HL-60 (cell line): ENCODE measurements at regions not wholly inside any gene's neighbourhood (a gene's known extent, or its start where the extent isn't known, plus 50 kb on each side); places are given as distances from the start of the nearest gene placed in this dataset.

Experiments
- DNase-seq, 2 experiments: peaks; one replicate each; pipeline ENCODE4 v3.0.0-alpha.2; 2010 to 2020; ENCODE audit warnings: low read depth in 1 of 2, low spot score in 1 of 2
- H3K27ac ChIP-seq: fragments of 250-450 bp; sonication (Bioruptor Pico); replicated peaks from 2 replicates; pipeline ENCODE4 v1.5.1; 2020; ENCODE audit warnings: mild to moderate bottlenecking, moderate library complexity
- H3K27me3 ChIP-seq: fragments of 250-450 bp; sonication (Bioruptor Pico); 2 replicates; pipeline ENCODE4 v1.5.1; 2021; ENCODE audit warnings: mild to moderate bottlenecking, moderate library complexity; ENCODE audit not compliant: insufficient read depth, poor library complexity, severe bottlenecking
- H3K4me3 ChIP-seq: replicated peaks from 2 replicates; pipeline ENCODE4 v1.5.1; 2011; ENCODE audit warnings: mild to moderate bottlenecking, control low read depth, low read length; ENCODE audit not compliant: insufficient read depth
- GABPA ChIP-seq: IDR thresholded peaks from 2 replicates; pipeline ENCODE4 v1.6.1; 2012; ENCODE audit warnings: low read depth
- POLR2AphosphoS5 ChIP-seq: IDR thresholded peaks from 2 replicates; pipeline ENCODE4 v1.6.1; 2012; ENCODE audit warnings: low read depth
- REST ChIP-seq: IDR thresholded peaks from 2 replicates; pipeline ENCODE4 v1.6.1; 2012; ENCODE audit warnings: low read depth; ENCODE audit not compliant: insufficient replicate concordance
- SPI1 ChIP-seq: IDR thresholded peaks from 2 replicates; pipeline ENCODE4 v1.6.1; 2012; ENCODE audit warnings: low read depth, mild to moderate bottlenecking, borderline replicate concordance
- TF ChIP-seq, protein P1 (sequence below): IDR thresholded peaks from one replicate; pipeline ENCODE4 v1.5.1; 2011; ENCODE audit warnings: low read length, control low read depth, inconsistent platforms; ENCODE audit not compliant: insufficient read depth

GRCh38 chr17:34709158-34709754 is 129.9 kb downstream of the TMEM132E start:
- Histone ChIP-seq H3K27me3 (peaks cover 3% of the 10 kb centered on the region), H3K27ac (no peak overlapping the region), H3K4me3 (no peak overlapping the region)
- TF ChIP-seq GABPA (no peak), SPI1 (no peak), POLR2AphosphoS5 (no peak), REST (no peak)
- TF ChIP-seq, protein P1, sequence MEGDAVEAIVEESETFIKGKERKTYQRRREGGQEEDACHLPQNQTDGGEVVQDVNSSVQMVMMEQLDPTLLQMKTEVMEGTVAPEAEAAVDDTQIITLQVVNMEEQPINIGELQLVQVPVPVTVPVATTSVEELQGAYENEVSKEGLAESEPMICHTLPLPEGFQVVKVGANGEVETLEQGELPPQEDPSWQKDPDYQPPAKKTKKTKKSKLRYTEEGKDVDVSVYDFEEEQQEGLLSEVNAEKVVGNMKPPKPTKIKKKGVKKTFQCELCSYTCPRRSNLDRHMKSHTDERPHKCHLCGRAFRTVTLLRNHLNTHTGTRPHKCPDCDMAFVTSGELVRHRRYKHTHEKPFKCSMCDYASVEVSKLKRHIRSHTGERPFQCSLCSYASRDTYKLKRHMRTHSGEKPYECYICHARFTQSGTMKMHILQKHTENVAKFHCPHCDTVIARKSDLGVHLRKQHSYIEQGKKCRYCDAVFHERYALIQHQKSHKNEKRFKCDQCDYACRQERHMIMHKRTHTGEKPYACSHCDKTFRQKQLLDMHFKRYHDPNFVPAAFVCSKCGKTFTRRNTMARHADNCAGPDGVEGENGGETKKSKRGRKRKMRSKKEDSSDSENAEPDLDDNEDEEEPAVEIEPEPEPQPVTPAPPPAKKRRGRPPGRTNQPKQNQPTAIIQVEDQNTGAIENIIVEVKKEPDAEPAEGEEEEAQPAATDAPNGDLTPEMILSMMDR, result no peak
- DNase-seq, result no peak

DNA sequence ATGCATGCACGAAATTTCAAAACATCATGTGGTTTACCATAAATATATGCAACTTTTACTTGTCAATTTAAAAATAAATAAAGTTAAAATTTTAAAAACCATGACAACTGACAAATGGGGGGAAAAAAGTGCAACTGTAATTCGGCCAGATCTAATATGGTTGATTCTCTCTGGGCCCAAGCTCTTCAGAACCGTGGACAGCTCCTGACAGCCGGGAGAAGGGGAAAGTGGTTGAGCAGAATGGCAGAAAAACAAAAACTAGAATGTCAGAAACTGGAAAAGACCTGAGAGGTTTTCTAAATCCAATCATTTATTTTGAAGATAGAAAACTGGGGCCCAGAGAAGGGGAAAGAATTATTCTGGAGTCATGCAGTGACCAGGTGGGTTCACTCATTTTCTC is 126.6 kb downstream of the TMEM132E start:
- TF ChIP-seq, protein P1, result no peak
- TF ChIP-seq REST, result peak; percentile 97
- H3K27ac ChIP-seq, result no peak overlapping the region
- no peak overlapping the region for H3K4me3 ChIP-seq
- no peak for DNase-seq
- no peaks in the 10 kb centered on the region for H3K27me3 ChIP-seq

DNA sequence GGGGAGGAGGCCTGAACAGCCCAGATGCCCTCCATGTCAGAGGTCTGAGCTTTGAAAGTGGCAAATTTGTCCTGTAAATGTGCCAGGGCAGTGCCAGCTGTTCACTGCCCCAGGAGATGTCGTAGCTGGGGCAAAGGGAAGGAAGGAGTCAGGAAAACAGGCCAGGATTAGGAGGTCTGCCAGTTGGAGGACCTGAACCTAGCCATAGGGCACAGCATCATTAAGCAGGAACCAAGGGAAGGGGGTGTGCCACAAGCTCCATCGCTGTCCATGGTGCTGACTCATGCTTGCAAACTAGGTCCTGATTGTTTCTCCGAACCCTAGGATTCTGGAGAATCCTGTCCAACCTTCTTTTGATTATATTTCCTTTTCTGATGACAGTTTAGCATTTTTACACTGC is 124.2 kb downstream of the TMEM132E start:
- no peaks in the 10 kb centered on the region for H3K27me3 ChIP-seq
- H3K4me3 ChIP-seq, result no peak overlapping the region
- TF ChIP-seq REST (peak; percentile 99), SPI1 (no peak), POLR2AphosphoS5 (no peak), GABPA (no peak)
- TF ChIP-seq, protein P1, result no peak
- DNase-seq, result peak; percentile 14 to 15
- H3K27ac ChIP-seq, result no peak overlapping the region
